Prostate gland (tissue), 2 donors: ENCODE measurements at regions not wholly inside any gene's neighbourhood (a gene's known extent, or its start where the extent isn't known, plus 50 kb on each side); places are given as distances from the start of the nearest gene placed in this dataset.

ENCODE experiments used
- DNase-seq: peaks from one replicate; pipeline ENCODE4 v3.0.0-alpha.2; 2019; ENCODE audit warnings: low spot score
- H3K27ac ChIP-seq, 2 donors: fragments of 200-600 bp; sonication (generic); 2 replicates each; pipeline ENCODE4 v1.5.1; 2017 to 2019
- H3K27me3 ChIP-seq: fragments of 200-600 bp; sonication (generic); replicated peaks from 2 replicates; pipeline ENCODE4 v1.5.1; 2019; ENCODE audit not compliant: insufficient read depth
- H3K36me3 ChIP-seq, 2 donors: fragments of 200-600 bp; sonication (generic); 1 replicate in 1 of 2; 2 replicates in 1 of 2; pipeline versions ENCODE4 v1.5.1 to v1.8.1; 2017 to 2019
- H3K4me1 ChIP-seq: fragments of 200-600 bp; sonication (generic); replicated peaks from 2 replicates; pipeline ENCODE4 v1.5.1; 2019
- H3K4me3 ChIP-seq, 2 donors: fragments of 200-600 bp; sonication (generic); 2 replicates each; pipeline ENCODE4 v1.5.1; 2017 to 2019
- H3K9me3 ChIP-seq: fragments of 200-600 bp; sonication (generic); 2 replicates; pipeline ENCODE4 v1.5.1; 2017
- CTCF ChIP-seq, 4 experiments: fragments of 200-600 bp in 2 of 4; fragments of 450-650 bp in 2 of 4; sonication (generic) in 2 of 4; IDR thresholded peaks; 1 replicate in 3 of 4; 2 replicates in 1 of 4; pipeline ENCODE4 v1.5.1; 2016 to 2019; ENCODE audit warnings: antibody characterized with exemption in 4 of 4, mild to moderate bottlenecking in 2 of 4, moderate library complexity in 2 of 4
- POLR2A ChIP-seq: fragments of 450-650 bp; IDR thresholded peaks from one replicate; pipeline ENCODE4 v1.6.1; 2016; ENCODE audit warnings: antibody characterized with exemption, mild to moderate bottlenecking
- POLR2AphosphoS5 ChIP-seq: sonication (generic); formaldehyde crosslinking; IDR thresholded peaks from one replicate; pipeline ENCODE4 v1.6.1; 2017; ENCODE audit warnings: antibody characterized with exemption
- WGBS: methylation state at CpG from one replicate; pipeline ENCODE4 v1.1.5; 2018; 5-methylcytosine and 5-hydroxymethylcytosine counted together
- intact Hi-C: fragments of 100-400 bp; cut with DNase I; formaldehyde crosslinking; loops from one replicate; pipeline ENCODE4 v1.14.2; 2022

GRCh38 chr3:41045491-41045890 lies 153.8 kb upstream of the CTNNB1 start:
- H3K4me1 ChIP-seq = no peaks in the 10 kb centered on the region
- intact Hi-C loops = no loop called here
- 84% methylated on average over 4 of the region's 4 CpGs for WGBS

GRCh38 chr3:41050144-41050543 lies 149.2 kb upstream of the CTNNB1 start:
- TF ChIP-seq CTCF (IDR thresholded peaks at IDR 0.05) = no peak
- no peak for TF ChIP-seq POLR2A
- TF ChIP-seq POLR2AphosphoS5 = no peak
- 77% methylated on average over 4 of the region's 4 CpGs for WGBS
- H3K9me3 ChIP-seq = no peaks in the 10 kb centered on the region
- intact Hi-C loops = no loop called here
- H3K27ac ChIP-seq = no peak overlapping the region
- peak; percentile 19 for DNase-seq
- no peak overlapping the region for H3K4me3 ChIP-seq
- no peaks in the 10 kb centered on the region for H3K36me3 ChIP-seq
- H3K4me1 ChIP-seq = no peaks in the 10 kb centered on the region
- no peaks in the 10 kb centered on the region for H3K27me3 ChIP-seq

More at GRCh38 chr3:41045491-41045890, 153.8 kb upstream of the CTNNB1 start:
- H3K4me3 ChIP-seq = no peak overlapping the region
- H3K9me3 ChIP-seq = no peaks in the 10 kb centered on the region
- DNase-seq = no peak
- TF ChIP-seq POLR2AphosphoS5 (no peak), CTCF (IDR thresholded peaks at IDR 0.05) (no peak), POLR2A (no peak)
- H3K27ac ChIP-seq = no peak overlapping the region
- no peaks in the 10 kb centered on the region for H3K36me3 ChIP-seq
- H3K27me3 ChIP-seq = no peaks in the 10 kb centered on the region

GRCh38 chr3:41053220-41053619 lies 146.1 kb upstream of the CTNNB1 start:
- WGBS = 81% methylated on average over 2 of the region's 2 CpGs
- H3K36me3 ChIP-seq = no peaks in the 10 kb centered on the region
- H3K27me3 ChIP-seq = no peaks in the 10 kb centered on the region
- intact Hi-C loops = no loop called here
- H3K9me3 ChIP-seq = no peaks in the 10 kb centered on the region
- H3K4me3 ChIP-seq = no peak overlapping the region
- no peak overlapping the region for H3K27ac ChIP-seq
- no peaks in the 10 kb centered on the region for H3K4me1 ChIP-seq
- DNase-seq = no peak
- TF ChIP-seq POLR2AphosphoS5 = no peak
- no peak for TF ChIP-seq CTCF (IDR thresholded peaks at IDR 0.05)
- no peak for TF ChIP-seq POLR2A

- Histone ChIP-seq H3K4me3 (no peak overlapping the region), H3K27ac (no peak overlapping the region), H3K4me1 (no peaks in the 10 kb centered on the region), H3K36me3 (no peaks in the 10 kb centered on the region), H3K27me3 (no peaks in the 10 kb centered on the region), H3K9me3 (no peaks in the 10 kb centered on the region)
- no peak for DNase-seq
- intact Hi-C loops = no loop called here
- WGBS = 90% methylated on average over 2 of the region's 2 CpGs
- TF ChIP-seq POLR2AphosphoS5 (no peak), POLR2A (no peak), CTCF (IDR thresholded peaks at IDR 0.05) (no peak)
Measured at GRCh38 chr3:41060106-41060505, 139.2 kb upstream of the CTNNB1 start.

- intact Hi-C loops = no loop called here
- no peak for DNase-seq
- H3K27ac ChIP-seq = no peak overlapping the region
- no peaks in the 10 kb centered on the region for H3K36me3 ChIP-seq
- no peak overlapping the region for H3K4me3 ChIP-seq
- no peaks in the 10 kb centered on the region for H3K9me3 ChIP-seq
- no peaks in the 10 kb centered on the region for H3K4me1 ChIP-seq
- TF ChIP-seq POLR2A (no peak), CTCF (IDR thresholded peaks at IDR 0.05) (no peak), POLR2AphosphoS5 (no peak)
- WGBS = 97% methylated on average over 1 of the region's 1 CpG
- no peaks in the 10 kb centered on the region for H3K27me3 ChIP-seq
Measured at GRCh38 chr3:41064070-41064469, 135.2 kb upstream of the CTNNB1 start.
